NCI-H446 treated with DMSO at 0.1 percent for 48 hours (cell line): ENCODE measurements at regions not wholly inside any gene's neighbourhood (a gene's known extent, or its start where the extent isn't known, plus 50 kb on each side); places are given as distances from the start of the nearest gene placed in this dataset.
"Not testable (repeated sequence)": the region's sequence is repeated elsewhere in the genome, so short reads cannot be mapped to it uniquely, and the experiment has no call there.

ENCODE experiments used
- DNase-seq: peaks from one replicate; lab custom pipeline; 2025; lab: John Stamatoyannopoulos, UW

DNA sequence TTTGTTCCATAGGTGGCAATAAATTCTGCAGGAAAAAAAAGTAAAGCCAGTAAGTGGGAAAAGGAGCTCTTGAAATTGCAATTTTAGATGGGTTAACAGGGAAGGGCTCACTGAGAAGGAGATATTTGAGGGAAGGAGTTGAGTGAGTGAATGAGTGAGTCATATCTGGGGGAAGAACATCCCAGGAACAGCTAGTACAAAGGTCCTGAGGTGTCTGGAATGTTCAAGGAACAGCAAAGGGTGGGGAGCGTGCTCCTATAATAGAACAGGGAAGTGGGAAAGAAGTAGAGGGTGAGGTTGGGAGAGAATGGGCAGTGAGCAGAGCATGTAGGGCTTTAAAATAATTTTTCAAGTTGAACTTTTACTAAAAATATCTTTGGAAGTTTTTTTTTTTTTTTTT is 68.0 kb upstream of the PSME4 start:
- DNase-seq, result no peak

DNA sequence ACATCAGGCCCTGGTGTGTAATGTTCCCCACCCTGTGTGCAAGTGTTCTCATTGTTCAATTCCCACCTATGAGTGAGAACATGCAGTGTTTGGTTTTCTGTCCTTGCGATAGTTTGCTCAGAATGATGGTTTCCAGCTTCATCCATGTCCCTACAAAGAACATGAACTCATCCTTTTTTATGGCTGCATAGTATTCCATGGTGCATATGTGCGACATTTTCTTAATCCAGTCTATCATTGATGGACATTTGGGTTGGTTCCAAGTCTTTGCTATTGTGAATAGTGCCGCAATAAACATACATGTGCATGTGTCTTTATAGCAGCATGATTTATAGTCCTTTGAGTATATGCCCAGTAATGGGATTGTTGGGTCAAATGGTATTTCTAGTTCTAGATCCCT is 60.5 kb upstream of the PSME4 start:
- DNase-seq, result not testable (repeated sequence)

- no peak for DNase-seq
These were observed 60.0 kb upstream of the PSME4 start for GRCh38 chr2:54030806-54031205.

DNA sequence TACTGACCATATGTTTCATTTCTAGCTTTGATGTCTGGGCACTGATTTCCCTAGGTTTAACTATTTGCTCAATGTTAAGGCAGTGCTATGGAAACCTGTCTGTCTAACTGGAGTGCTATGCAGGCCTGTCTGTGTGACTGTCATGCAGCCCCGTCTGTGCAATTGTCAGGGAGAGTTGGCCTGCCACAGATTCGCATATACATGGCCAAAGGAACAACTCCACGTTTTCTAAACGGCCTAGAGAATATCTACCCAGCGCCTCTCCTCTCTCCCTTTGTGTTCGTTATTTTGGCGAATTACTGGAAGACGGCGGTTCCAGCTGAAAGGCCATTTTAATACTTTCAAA is 59.6 kb upstream of the PSME4 start:
- DNase-seq, result no peak

DNA sequence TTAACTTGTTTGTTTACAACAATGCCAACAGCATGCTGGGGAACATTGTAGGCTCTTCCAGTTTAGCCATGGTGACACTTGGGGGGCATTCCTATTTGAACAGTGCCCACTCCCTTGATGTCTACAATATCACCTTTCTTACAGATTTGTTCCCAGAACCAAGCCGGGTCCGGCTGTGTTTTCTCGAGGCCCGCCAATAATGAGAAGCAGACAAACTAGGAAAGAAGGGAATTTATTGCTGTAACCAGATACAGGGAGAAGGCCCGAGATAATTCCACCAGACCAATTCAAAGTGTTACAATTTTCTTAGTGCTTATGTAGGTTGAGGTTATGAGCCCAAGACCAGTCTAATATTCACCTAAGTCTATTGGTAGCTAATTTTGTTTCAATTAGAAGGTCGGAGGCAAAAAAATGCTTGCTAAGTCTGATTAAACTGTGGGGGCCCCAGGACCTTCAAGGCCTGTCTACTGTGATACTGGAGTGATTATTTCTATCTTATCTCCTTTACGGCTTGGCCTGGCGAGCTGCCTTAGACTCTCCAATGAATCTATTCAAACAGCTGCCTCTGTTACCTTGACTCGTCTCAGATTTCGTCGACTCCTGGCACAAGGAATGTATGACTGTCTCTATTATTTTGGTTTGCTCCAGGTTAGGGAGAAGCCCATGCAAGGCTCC is 59.1 kb upstream of the PSME4 start:
- no peak for DNase-seq

DNA sequence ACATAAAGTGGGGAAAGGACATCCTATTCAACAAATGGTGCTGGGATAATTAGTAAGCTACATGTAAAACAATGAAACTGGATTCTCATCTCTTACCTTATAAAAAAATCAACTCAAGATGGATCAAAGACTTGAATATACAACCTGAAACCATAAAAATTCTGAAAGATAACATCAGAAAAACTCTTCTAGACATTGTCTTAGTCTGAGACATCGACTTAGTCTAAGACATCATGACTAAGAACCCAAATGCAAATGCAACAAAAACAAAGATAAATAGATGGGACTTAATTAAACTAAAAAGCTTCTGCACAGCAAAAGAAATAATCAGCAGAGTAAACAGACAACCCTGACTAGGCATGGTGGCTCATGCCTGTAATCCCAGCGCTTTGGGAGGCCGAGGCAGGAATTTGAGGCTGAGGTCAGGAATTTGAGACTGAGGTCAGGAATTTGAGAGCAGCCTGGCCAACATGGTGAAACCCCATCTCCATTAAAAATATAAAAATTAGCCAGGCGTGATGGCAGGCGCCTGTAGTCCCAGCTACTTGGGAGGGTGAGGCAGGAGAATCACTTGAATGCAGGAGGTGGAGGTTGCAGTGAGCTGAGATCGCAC is 54.8 kb upstream of the PSME4 start:
- not testable (repeated sequence) for DNase-seq

DNA sequence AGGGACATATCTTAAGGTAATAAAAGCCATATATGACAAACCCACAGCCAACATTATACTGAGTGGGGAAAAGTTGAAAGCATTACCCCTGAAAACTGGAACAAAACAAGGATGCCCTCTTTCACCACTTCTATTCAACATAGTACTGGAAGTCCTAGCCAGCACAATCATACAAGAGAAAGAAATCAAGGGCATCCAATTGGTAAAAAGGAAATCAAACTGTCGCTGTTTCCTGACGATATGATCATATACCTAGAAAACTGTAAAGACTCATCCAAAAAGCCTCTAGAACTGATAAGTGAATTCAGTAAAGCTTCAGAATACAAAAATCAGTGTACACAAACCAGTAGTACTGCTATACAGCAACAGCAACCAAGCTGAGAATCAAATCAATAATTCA is 53.8 kb upstream of the PSME4 start:
- no peak for DNase-seq

DNA sequence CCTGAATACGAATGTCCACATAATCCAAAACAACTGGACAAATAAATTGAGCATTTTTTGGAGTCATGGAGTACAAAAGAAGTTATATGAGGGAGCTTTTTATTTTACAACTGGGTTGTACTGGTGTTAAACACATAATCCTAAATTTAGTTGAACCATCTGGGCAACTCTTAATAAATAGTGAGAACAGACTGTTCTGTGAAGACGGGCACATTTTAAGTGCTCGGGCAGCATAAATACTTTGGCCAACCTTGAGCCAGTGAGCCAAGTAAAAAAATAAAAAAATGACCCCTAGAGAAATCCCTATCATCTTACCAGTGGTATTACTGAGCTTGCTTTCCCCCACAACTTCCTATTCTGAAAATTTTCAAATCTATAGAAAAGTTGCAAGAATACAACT is 50.9 kb upstream of the PSME4 start:
- DNase-seq, result no peak

GRCh38 chr2:54020793-54021414 is 50.1 kb upstream of the PSME4 start:
- DNase-seq, result no peak
